HUES64 (cell line): ENCODE measurements at regions not wholly inside any gene's neighbourhood (a gene's known extent, or its start where the extent isn't known, plus 50 kb on each side); places are given as distances from the start of the nearest gene placed in this dataset.

Source experiments
- H3K27ac ChIP-seq: 2 replicates; pipeline ENCODE4 v1.7.0; 2013; ENCODE audit warnings: low read depth, low read length, inconsistent platforms
- H3K27me3 ChIP-seq: 2 replicates; pipeline ENCODE4 v1.6.1; 2013; ENCODE audit warnings: mild to moderate bottlenecking, low read length; ENCODE audit not compliant: insufficient read depth
- H3K36me3 ChIP-seq: 2 replicates; pipeline ENCODE4 v1.6.1; 2013; ENCODE audit warnings: mild to moderate bottlenecking, low read length; ENCODE audit not compliant: insufficient read depth
- H3K4me1 ChIP-seq: 2 replicates; pipeline ENCODE4 v1.6.1; 2013; ENCODE audit warnings: mild to moderate bottlenecking, low read length, moderate library complexity; ENCODE audit not compliant: insufficient read depth
- H3K4me3 ChIP-seq: 2 replicates; pipeline ENCODE4 v1.5.1; 2013; ENCODE audit warnings: mild to moderate bottlenecking, low read length, moderate library complexity
- H3K9ac ChIP-seq: 2 replicates; pipeline ENCODE4 v1.6.1; 2013; ENCODE audit warnings: mild to moderate bottlenecking, low read depth, low read length
- H3K9me3 ChIP-seq: 2 replicates; pipeline ENCODE4 v1.6.1; 2013; ENCODE audit warnings: low read depth, low read length; ENCODE audit not compliant: insufficient read depth
- WGBS: fragments of 150-250, 120-280 bp; methylation state at CpG from one replicate; pipeline ENCODE4 v1.1.7; 2013; ENCODE audit warnings: missing lambda C conversion rate; 5-methylcytosine and 5-hydroxymethylcytosine counted together

DNA sequence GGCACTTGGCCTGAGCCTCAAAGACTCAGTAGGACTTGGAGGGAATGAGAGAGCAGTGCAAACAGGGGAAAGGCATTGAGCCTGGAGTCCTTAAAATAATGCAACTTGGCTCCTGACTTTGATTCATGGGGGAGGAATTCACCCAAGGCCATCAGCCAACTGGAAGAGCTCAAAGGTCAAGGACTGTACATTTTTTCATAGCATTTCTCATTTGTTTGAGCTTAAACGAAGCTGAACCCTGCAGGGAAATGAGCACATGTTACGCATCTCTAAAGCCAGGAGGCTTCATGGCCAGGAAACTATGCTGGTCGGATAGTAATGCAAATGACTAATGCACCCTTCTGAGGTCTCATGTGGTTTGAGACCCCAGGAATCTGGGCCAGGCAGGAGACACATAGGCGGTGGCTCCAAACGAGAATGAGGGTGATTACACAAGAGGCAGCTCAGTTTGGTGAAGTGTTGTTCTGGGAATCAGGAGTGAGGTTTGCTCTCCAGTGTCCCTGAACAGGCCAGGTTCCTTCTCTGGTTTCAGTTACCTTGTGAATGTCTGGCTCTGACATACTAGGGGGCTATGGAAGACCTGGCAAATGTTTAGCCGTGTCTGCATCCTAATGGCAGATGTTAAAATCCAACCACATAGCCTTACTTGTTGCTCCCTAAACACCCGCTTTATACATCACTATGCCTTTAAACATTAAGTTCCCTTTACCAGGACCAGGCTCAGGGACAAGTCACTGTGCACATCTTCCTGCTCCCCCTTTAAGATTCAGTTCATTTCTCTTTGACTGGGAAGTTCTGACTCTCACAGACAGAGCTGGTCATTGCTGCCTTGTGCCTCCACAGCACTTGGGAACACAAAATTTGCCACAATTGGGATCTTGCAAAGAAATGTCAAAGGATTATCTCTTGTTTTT is 503.9 kb upstream of the USP24 start:
- Histone ChIP-seq H3K9me3 (no peaks in the 10 kb centered on the region), H3K9ac (no peak overlapping the region), H3K36me3 (no peaks in the 10 kb centered on the region), H3K4me1 (peaks cover 27% of the 10 kb centered on the region), H3K27me3 (no peaks in the 10 kb centered on the region), H3K4me3 (no peak overlapping the region), H3K27ac (peak overlapping the region; percentile 46; the same call in 1 of the 2 replicates)
- WGBS: 40% methylated on average over 7 of the region's 7 CpGs

GRCh38 chr1:55717111-55717510 is 501.9 kb upstream of the USP24 start:
- peaks cover 27% of the 10 kb centered on the region for H3K4me1 ChIP-seq
- WGBS: 99% methylated on average over 3 of the region's 3 CpGs
- no peak overlapping the region for H3K4me3 ChIP-seq
- no peaks in the 10 kb centered on the region for H3K27me3 ChIP-seq
- no peak overlapping the region for H3K27ac ChIP-seq
- no peaks in the 10 kb centered on the region for H3K9me3 ChIP-seq
- H3K36me3 ChIP-seq: no peaks in the 10 kb centered on the region
- H3K9ac ChIP-seq: no peak overlapping the region

DNA sequence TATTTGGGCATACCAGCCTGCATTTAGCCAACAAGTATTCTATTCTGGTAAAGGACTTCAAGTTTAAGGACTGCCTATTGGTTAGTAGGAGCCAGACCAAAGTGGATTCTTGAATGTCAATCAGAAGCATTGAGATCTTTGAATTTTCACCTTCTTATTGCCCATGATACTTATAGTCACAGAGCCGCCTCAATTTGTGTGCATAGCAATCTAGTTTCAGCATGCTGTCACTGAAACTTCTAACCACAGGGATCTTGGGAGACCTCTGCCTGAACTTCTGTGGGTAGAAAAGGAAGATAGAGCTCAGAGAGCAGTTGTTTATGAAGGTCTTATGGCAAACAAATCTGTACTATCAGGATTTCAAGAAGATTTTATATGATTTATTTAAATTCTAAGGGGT is 501.4 kb upstream of the USP24 start:
- H3K4me3 ChIP-seq: no peak overlapping the region
- H3K27me3 ChIP-seq: no peaks in the 10 kb centered on the region
- 94% methylated on average over 1 of the region's 1 CpG for WGBS
- no peaks in the 10 kb centered on the region for H3K9me3 ChIP-seq
- H3K9ac ChIP-seq: no peak overlapping the region
- peaks cover 27% of the 10 kb centered on the region for H3K4me1 ChIP-seq
- H3K36me3 ChIP-seq: no peaks in the 10 kb centered on the region
- H3K27ac ChIP-seq: no peak overlapping the region

- no peaks in the 10 kb centered on the region for H3K27me3 ChIP-seq
- H3K27ac ChIP-seq: no peak overlapping the region
- peaks cover 27% of the 10 kb centered on the region for H3K4me1 ChIP-seq
- H3K9ac ChIP-seq: no peak overlapping the region
- no peak overlapping the region for H3K4me3 ChIP-seq
- H3K36me3 ChIP-seq: no peaks in the 10 kb centered on the region
- WGBS: 93% methylated on average over 1 of the region's 2 CpGs
- H3K9me3 ChIP-seq: no peaks in the 10 kb centered on the region
Measured at GRCh38 chr1:55716151-55716550, 501.0 kb upstream of the USP24 start.

GRCh38 chr1:55714230-55714629 is 499.1 kb upstream of the USP24 start:
- no peak overlapping the region for H3K4me3 ChIP-seq
- WGBS: 93% methylated on average over 3 of the region's 3 CpGs

DNA sequence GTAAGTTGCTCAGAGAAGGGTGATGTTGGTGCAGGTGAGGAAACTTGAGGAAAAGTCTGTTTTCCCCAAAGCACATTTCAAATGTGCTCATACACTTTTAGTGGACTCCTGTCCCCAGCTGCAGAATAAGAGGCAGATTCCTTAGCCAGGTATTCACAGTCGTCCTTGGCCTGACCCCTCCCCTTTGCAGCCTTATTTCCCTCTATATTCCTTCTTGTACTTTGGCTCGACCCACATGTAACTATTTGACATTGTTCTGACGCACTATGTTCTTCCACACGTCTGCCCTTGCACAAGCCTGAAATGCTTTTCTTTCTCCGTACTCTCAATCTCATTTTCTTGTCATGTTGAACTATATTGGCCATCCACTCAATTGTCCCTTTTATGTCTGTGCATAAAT is 498.4 kb upstream of the USP24 start:
- Histone ChIP-seq H3K36me3 (no peaks in the 10 kb centered on the region), H3K9ac (no peak overlapping the region), H3K4me3 (no peak overlapping the region), H3K27me3 (no peaks in the 10 kb centered on the region), H3K9me3 (no peaks in the 10 kb centered on the region), H3K4me1 (peaks cover 22% of the 10 kb centered on the region), H3K27ac (no peak overlapping the region)
- WGBS: 88% methylated on average over 5 of the region's 5 CpGs

More at GRCh38 chr1:55714230-55714629, 499.1 kb upstream of the USP24 start:
- no peak overlapping the region for H3K9ac ChIP-seq
- H3K27me3 ChIP-seq: no peaks in the 10 kb centered on the region
- H3K27ac ChIP-seq: no peak overlapping the region
- H3K4me1 ChIP-seq: peaks cover 24% of the 10 kb centered on the region
- no peaks in the 10 kb centered on the region for H3K36me3 ChIP-seq
- no peaks in the 10 kb centered on the region for H3K9me3 ChIP-seq

DNA sequence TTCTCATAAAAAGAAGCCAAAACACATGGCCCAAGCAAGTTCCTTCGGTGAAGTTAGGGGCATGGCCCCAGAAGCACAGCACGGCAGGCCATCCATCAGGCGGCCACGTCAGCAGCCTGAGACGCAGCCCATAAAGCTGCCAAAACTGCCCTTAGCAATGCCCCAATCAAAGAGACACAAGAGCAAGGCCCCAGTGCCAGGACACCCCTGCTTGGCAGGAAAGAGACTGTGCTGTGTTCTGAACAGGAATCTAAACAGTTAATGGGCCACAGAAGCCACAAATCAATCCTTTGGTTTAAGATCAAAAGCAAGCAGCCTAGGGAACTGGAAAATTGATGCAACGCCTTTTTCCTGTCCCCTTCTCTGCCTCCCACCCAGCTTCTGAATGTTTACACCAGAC is 497.0 kb upstream of the USP24 start:
- Histone ChIP-seq H3K9me3 (no peaks in the 10 kb centered on the region), H3K4me1 (peaks cover 20% of the 10 kb centered on the region), H3K36me3 (no peaks in the 10 kb centered on the region), H3K4me3 (no peak overlapping the region), H3K9ac (no peak overlapping the region), H3K27ac (no peak overlapping the region), H3K27me3 (no peaks in the 10 kb centered on the region)
- WGBS: 94% methylated on average over 6 of the region's 6 CpGs

GRCh38 chr1:55708781-55709180 is 493.6 kb upstream of the USP24 start:
- 95% methylated on average over 3 of the region's 3 CpGs for WGBS
- peaks cover 20% of the 10 kb centered on the region for H3K4me1 ChIP-seq
- no peak overlapping the region for H3K4me3 ChIP-seq
- H3K27me3 ChIP-seq: no peaks in the 10 kb centered on the region
- H3K9ac ChIP-seq: no peak overlapping the region
- no peak overlapping the region for H3K27ac ChIP-seq
- H3K36me3 ChIP-seq: no peaks in the 10 kb centered on the region
- H3K9me3 ChIP-seq: no peaks in the 10 kb centered on the region

DNA sequence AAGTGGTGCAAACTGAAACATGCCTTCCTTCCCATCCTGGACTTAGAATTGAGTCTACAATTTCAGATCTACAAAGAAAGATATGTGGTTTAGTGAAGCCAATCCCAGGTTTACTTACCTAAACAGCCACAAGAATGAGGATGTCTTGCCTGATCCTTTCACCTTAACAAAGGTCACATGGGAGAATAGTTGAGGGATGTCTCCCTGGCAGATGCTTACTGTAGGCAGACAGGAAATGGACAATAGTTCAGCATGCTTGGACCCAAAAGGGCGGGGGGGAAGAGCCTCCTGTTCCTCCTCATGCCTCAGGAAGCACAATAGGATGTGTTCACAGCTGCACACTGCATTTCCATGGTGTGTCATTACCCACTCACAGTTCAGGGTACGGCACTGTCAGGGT is 492.7 kb upstream of the USP24 start:
- WGBS: 96% methylated on average over 2 of the region's 2 CpGs
- no peak overlapping the region for H3K27ac ChIP-seq
- H3K4me3 ChIP-seq: no peak overlapping the region
- no peaks in the 10 kb centered on the region for H3K9me3 ChIP-seq
- H3K27me3 ChIP-seq: no peaks in the 10 kb centered on the region
- H3K36me3 ChIP-seq: no peaks in the 10 kb centered on the region
- no peak overlapping the region for H3K9ac ChIP-seq
- H3K4me1 ChIP-seq: peaks cover 20% of the 10 kb centered on the region

DNA sequence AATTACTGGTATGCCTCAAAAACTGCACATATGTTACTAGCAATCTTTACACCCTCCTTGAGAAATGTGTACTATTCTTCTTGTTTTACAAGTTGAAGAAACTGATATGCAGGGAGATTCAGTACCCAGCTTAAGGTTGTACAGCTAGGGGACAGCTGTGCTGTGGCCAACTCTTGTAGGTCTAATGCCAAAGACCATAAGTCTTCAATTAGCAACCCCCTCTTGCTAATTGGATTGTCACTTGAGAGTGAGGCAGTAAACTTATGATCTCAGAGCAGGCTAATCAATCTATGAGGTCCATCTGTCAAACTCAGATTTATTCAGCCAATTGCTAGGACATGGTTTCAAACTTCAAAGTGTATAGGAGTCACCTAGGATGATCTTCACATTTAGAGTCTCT is 492.0 kb upstream of the USP24 start:
- H3K36me3 ChIP-seq: no peaks in the 10 kb centered on the region

DNA sequence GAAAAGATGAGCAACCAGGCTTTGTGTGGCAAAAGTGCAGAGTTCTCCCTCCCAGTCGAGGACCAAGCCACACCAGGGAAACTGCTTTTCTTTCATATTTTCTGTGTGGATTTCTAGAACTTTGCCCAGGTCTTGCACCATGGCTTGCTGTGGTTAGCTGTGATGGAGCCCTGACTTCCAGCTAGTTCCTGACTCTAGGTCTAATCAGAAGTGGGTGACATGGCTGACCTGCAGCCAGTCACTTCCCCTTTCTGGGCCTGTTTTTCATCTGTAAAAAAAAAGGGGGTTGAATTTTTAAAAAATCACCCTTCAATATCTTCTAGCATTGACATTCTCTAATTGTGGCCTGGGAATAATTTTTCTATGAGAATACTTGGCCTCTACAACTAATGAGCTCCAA is 491.2 kb upstream of the USP24 start:
- Histone ChIP-seq H3K27me3 (no peaks in the 10 kb centered on the region), H3K9me3 (no peaks in the 10 kb centered on the region), H3K9ac (no peak overlapping the region), H3K4me3 (no peak overlapping the region), H3K4me1 (peaks cover 20% of the 10 kb centered on the region), H3K27ac (no peak overlapping the region), H3K36me3 (no peaks in the 10 kb centered on the region)
- WGBS: 100% methylated on average over 1 of the region's 1 CpG

More for the DNA sequence above, 492.0 kb upstream of the USP24 start:
- H3K27ac ChIP-seq: no peak overlapping the region
- peaks cover 20% of the 10 kb centered on the region for H3K4me1 ChIP-seq
- no peak overlapping the region for H3K9ac ChIP-seq
- H3K27me3 ChIP-seq: no peaks in the 10 kb centered on the region
- H3K9me3 ChIP-seq: no peaks in the 10 kb centered on the region
- H3K4me3 ChIP-seq: no peak overlapping the region
